ENCODE measurements at regions not wholly inside any gene's neighbourhood (a gene's known extent, or its start where the extent isn't known, plus 50 kb on each side); places are given as distances from the start of the nearest gene placed in this dataset.

GRCh38 chr13:40163066-40164000 lies 503.1 kb downstream of the FOXO1 start:
- Histone ChIP-seq H2AFZ (ENCODE audit: insufficient read depth, low read depth, low read length, poor library complexity, severe bottlenecking) (no peak overlapping the region), H3K9me3 (replicated peaks in 1 of 2; ENCODE audit: control insufficient read depth in 1 of 2, insufficient read depth in 1 of 2, low read length in 2 of 2) (no peaks in the 10 kb centered on the region), H3K27me3 (ENCODE audit: control insufficient read depth in 2 of 2, insufficient read depth in 2 of 2, low read length in 2 of 2) (no peaks in the 10 kb centered on the region), H3K4me3 (replicated peaks in 1 of 3; ENCODE audit: low read depth in 2 of 3, low read length in 3 of 3) (no peak overlapping the region), H3K79me2 (ENCODE audit: insufficient read depth, low read length) (no peaks in the 10 kb centered on the region), H3K4me2 (replicated peaks; ENCODE audit: extremely low read depth, low read length, poor library complexity, severe bottlenecking) (no peak overlapping the region), H3K4me1 (ENCODE audit: control insufficient read depth in 1 of 2, insufficient read depth in 2 of 2, low read length in 2 of 2) (no peaks in the 10 kb centered on the region), H4K20me1 (ENCODE audit: insufficient read depth, low read length) (no peaks in the 10 kb centered on the region), H3K27ac (ENCODE audit: low read depth in 1 of 2, low read length in 2 of 2) (no peak overlapping the region), H3K9ac (ENCODE audit: insufficient read depth, low read length, poor library complexity, severe bottlenecking) (no peak overlapping the region), H3K36me3 (replicated peaks in 1 of 2; ENCODE audit: control insufficient read depth in 1 of 2, insufficient read depth in 2 of 2, low read length in 2 of 2) (no peaks in the 10 kb centered on the region)
- intact Hi-C loops (cut with micrococcal nuclease) = no loop called here
- TF ChIP-seq CTCF (IDR thresholded peaks at IDR 0.05) = no peak
- Mint-ChIP-seq H3K27me3 (ENCODE audit: low read depth in 3 of 3) (peaks cover 2 to 9% (median 5%) of the 10 kb centered on the region in 3 donors), H3K4me1 (no peaks in the 10 kb centered on the region), H3K9me3 (peaks cover 0 to 4% (median 0%) of the 10 kb centered on the region in 7 donors), H3K36me3 (no peaks in the 10 kb centered on the region), H3K27ac (no peak overlapping the region), H3K4me3 (no peak overlapping the region)
- WGBS (ENCODE audit: insufficient coverage) = 94% methylated on average over 11 of the region's 11 CpGs
- no peak for DNase-seq

- no peak overlapping the region for H3K4me3 Mint-ChIP-seq
- no peak for TF ChIP-seq CTCF (IDR thresholded peaks at IDR 0.05)
- no peak overlapping the region for H3K4me3 ChIP-seq (replicated peaks in 1 of 3; ENCODE audit: low read depth in 2 of 3, low read length in 3 of 3)
- H3K27me3 ChIP-seq (ENCODE audit: control insufficient read depth in 2 of 2, insufficient read depth in 2 of 2, low read length in 2 of 2) = no peaks in the 10 kb centered on the region
- H3K79me2 ChIP-seq (ENCODE audit: insufficient read depth, low read length) = no peaks in the 10 kb centered on the region
- no peaks in the 10 kb centered on the region for H3K36me3 ChIP-seq (replicated peaks in 1 of 2; ENCODE audit: control insufficient read depth in 1 of 2, insufficient read depth in 2 of 2, low read length in 2 of 2)
- no peaks in the 10 kb centered on the region for H3K4me1 ChIP-seq (ENCODE audit: control insufficient read depth in 1 of 2, insufficient read depth in 2 of 2, low read length in 2 of 2)
- peaks cover 0 to 3% (median 0%) of the 10 kb centered on the region in 7 donors for H3K9me3 Mint-ChIP-seq
- peaks cover 2 to 7% (median 5%) of the 10 kb centered on the region in 3 donors for H3K27me3 Mint-ChIP-seq (ENCODE audit: low read depth in 3 of 3)
- no peaks in the 10 kb centered on the region for H3K36me3 Mint-ChIP-seq
- DNase-seq = peak in 2 of 3 donors; percentile 2 to 53
- no peak overlapping the region for H3K27ac Mint-ChIP-seq
- intact Hi-C loops (cut with micrococcal nuclease) = no loop called here
- no peak overlapping the region for H3K27ac ChIP-seq (ENCODE audit: low read depth in 1 of 2, low read length in 2 of 2)
- H2AFZ ChIP-seq (ENCODE audit: insufficient read depth, low read depth, low read length, poor library complexity, severe bottlenecking) = no peak overlapping the region
- H3K4me1 Mint-ChIP-seq = no peaks in the 10 kb centered on the region
- H4K20me1 ChIP-seq (ENCODE audit: insufficient read depth, low read length) = no peaks in the 10 kb centered on the region
- no peaks in the 10 kb centered on the region for H3K9me3 ChIP-seq (replicated peaks in 1 of 2; ENCODE audit: control insufficient read depth in 1 of 2, insufficient read depth in 1 of 2, low read length in 2 of 2)
- WGBS (ENCODE audit: insufficient coverage) = 33% methylated on average over 1 of the region's 3 CpGs
- H3K9ac ChIP-seq (ENCODE audit: insufficient read depth, low read length, poor library complexity, severe bottlenecking) = no peak overlapping the region
- no peak overlapping the region for H3K4me2 ChIP-seq (replicated peaks; ENCODE audit: extremely low read depth, low read length, poor library complexity, severe bottlenecking)
Measured at GRCh38 chr13:40164133-40164532, 502.3 kb downstream of the FOXO1 start.
